Adrenal gland (tissue), 5 donors: ENCODE measurements at regions not wholly inside any gene's neighbourhood (a gene's known extent, or its start where the extent isn't known, plus 50 kb on each side); places are given as distances from the start of the nearest gene placed in this dataset.

ENCODE experiments used
- CTCF ChIP-seq, 6 experiments: fragments of 450-650 bp in 4 of 6; fragments of 200-600 bp in 2 of 6; sonication (generic) in 1 of 6; IDR thresholded peaks; 1 replicate in 5 of 6; 2 replicates in 1 of 6; pipeline versions ENCODE4 v1.5.1 to v1.8.0; 2016 to 2021; ENCODE audit warnings: antibody characterized with exemption in 6 of 6, mild to moderate bottlenecking in 2 of 6, moderate library complexity in 1 of 6
- POLR2A ChIP-seq, 2 donors: fragments of 450-650 bp; IDR thresholded peaks; one replicate each; pipeline ENCODE4 v1.6.1; 2017; ENCODE audit warnings: antibody characterized with exemption in 2 of 2, mild to moderate bottlenecking in 2 of 2, moderate library complexity in 1 of 2
- donor health status: DM: no; HTN: no; CAD: no.

- TF ChIP-seq CTCF (IDR thresholded peaks at IDR 0.05) (no peak), POLR2A (IDR thresholded peaks at IDR 0.05) (no peak)
Observed at GRCh38 chr11:10386361-10386760, 68.7 kb upstream of the AMPD3 start.
